GM12873 (cell line): ENCODE measurements at regions not wholly inside any gene's neighbourhood (a gene's known extent, or its start where the extent isn't known, plus 50 kb on each side); places are given as distances from the start of the nearest gene placed in this dataset.

Experiments used
- CTCF ChIP-seq: IDR thresholded peaks from 2 replicates; pipeline ENCODE4 v1.5.1; 2012; ENCODE audit warnings: low read depth, mild to moderate bottlenecking, moderate library complexity, low read length, control low read depth; ENCODE audit not compliant: insufficient read depth; ENCODE audit errors: missing control alignments

GRCh38 chr2:150153646-150154307 is 333.7 kb downstream of the RND3 start:
- TF ChIP-seq CTCF, result no peak

DNA sequence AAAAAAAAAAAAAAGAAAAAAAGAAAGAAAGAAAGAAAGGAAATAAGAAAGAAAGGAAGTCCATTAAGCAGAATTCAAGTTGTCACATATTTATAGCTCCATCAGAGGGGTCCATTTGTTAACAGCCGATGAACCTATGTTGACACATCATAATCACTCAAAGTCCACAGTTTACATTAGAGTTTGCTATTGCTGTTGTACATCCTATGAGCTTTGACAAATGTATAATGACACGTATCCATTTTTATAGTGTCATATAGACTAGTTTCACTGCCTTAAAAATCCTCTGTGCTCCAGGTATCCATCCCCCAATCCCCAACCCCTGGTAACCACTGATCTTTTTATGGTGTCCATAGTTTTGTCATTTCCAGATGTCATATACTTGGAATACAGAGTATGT is 335.2 kb downstream of the RND3 start:
- TF ChIP-seq CTCF, result no peak

DNA sequence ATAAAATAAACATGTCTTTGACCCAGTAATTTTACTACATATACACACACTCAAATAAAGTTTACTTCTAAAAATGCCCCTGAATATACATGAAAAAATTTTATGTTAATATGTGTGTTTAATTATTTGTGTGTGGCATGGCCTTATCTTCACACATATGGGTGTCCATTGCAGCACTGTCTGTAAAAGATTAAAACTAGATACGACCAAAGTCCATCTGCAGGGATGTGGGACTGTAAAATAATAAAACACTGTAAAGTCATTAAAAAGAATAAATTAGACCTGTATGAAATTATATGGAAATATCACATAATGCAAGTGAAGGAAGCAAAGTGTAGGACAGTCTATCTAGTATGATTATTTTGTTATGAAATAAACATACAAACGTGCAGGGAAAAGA is 337.3 kb downstream of the RND3 start:
- no peak for TF ChIP-seq CTCF

DNA sequence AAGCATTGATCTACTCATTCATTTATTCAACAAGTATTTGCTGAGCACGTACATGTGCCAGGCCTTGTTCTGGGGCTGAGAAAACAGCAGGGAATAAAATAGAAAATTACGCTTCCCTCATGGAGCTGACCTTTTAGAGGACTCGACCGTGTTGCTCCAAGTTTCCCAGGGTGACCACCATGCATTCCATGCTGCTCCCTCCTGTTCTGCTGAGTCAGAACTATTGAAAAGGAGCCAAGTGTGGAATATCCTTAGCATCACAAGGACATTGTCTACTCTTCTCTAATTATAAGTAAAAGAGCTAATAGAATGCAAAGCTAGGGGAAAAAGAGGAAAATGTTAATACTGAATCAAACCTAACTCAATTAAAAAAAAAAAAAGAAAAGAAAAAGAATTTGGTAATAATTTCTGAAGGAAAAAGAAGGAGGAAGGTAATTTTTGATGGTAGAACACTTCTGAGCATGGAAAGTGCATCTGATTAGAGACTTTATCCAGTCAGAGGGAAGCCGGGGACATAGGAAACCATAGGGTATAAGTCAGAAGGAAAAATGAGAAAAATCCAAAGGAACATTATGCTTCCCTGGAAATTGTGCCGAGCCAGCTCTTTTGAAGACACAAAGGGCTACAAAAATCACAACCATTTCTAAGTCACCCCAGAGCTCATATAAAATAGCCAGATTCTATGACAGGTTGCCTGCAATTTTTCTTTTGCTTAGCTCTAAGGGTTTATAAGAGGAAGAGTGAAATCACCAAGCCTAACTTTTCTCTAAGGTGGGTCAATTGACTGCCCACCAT is 339.4 kb downstream of the RND3 start:
- no peak for TF ChIP-seq CTCF

DNA sequence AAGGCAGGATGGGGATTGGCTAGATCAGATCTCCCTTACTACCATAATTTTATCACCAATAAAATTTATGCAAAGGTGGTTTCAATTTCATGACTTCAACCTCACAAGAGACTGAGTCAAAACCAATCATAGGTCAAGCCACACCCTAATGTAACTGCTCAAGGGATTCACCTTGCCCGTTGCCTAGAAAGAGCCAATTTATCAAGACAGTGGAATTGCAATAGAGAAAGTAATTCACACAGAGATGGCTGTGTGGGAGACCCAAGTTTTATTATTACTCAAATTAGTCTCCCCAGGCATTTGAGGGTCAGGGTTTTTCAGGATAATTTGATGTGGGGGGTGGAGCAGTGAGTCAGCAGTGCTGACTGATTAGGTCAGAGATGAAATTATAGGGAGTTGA is 340.6 kb downstream of the RND3 start:
- no peak for TF ChIP-seq CTCF

DNA sequence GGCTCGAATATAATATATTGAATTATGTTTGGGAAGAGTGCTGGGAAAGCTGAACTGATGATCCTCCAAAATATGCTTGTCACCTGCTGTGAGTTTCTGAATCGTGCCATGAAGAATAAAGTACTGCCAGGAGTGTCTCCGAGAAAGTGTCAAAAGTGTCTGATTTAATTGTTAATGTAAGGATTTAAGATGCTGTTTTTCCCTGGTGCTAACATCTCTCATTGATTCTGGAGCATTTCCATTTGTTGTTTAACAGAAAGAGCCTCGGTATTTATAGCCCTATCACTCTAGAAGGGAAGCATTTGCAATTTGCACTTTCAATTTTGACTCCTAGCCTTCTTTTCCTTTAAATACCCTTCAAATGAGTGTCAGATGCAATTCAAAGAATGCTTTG is 342.2 kb downstream of the RND3 start:
- TF ChIP-seq CTCF, result no peak

- no peak for TF ChIP-seq CTCF
Observed at GRCh38 chr2:150144546-150145298, 342.7 kb downstream of the RND3 start.
